Caco-2 (cell line): ENCODE measurements at regions not wholly inside any gene's neighbourhood (a gene's known extent, or its start where the extent isn't known, plus 50 kb on each side); places are given as distances from the start of the nearest gene placed in this dataset.

Experiments
- BruUV-seq: library from RNA; stranded (reverse); fragments of 400-500 nt; replicated peaks from 2 replicates; lab custom pipeline; 2021; lab: Mats Ljungman, UMichigan
- CTCF ChIA-PET: fragments of 300-600 bp; sonication (Branson Sonifier 250); formaldehyde crosslinking; loops from one replicate; lab custom pipeline; 2022; ENCODE audit warnings: antibody characterized with exemption; lab: Charles Lee
- POLR2A ChIA-PET: fragments of 300-600 bp; sonication (Branson Sonifier 250); formaldehyde crosslinking; loops from one replicate; lab custom pipeline; 2022; ENCODE audit warnings: antibody characterized with exemption; lab: Charles Lee
- DNase-seq, 2 experiments: peaks; one replicate each; pipeline versions ENCODE4 v3.0.0 to v3.0.0-alpha.2; 2020 to 2022
- H3K27me3 ChIP-seq: replicated peaks from 2 replicates; pipeline ENCODE4 v1.6.0; 2011; ENCODE audit warnings: low read length; ENCODE audit not compliant: control insufficient read depth, insufficient read depth
- H3K36me3 ChIP-seq: 2 replicates; pipeline ENCODE4 v1.5.1; 2011; ENCODE audit warnings: low read length; ENCODE audit not compliant: control insufficient read depth, insufficient read depth
- H3K4me1 ChIP-seq: fragments of 250-450 bp; sonication (Bioruptor Pico); 2 replicates; pipeline ENCODE4 v1.5.1; 2020; ENCODE audit warnings: mild to moderate bottlenecking
- H3K4me3 ChIP-seq: 2 replicates; pipeline ENCODE4 v1.5.1; 2011; ENCODE audit warnings: low read depth, mild to moderate bottlenecking, control low read depth, low read length
- H3K9me3 ChIP-seq: fragments of 250-450 bp; sonication (Bioruptor Pico); 2 replicates; pipeline ENCODE4 v1.5.1; 2020; ENCODE audit warnings: mild to moderate bottlenecking, moderate library complexity
- H3K27ac Mint-ChIP-seq: one replicate; pipeline ENCODE4 v1.8.0; 2022; ENCODE audit warnings: mixed read lengths; ENCODE audit not compliant: unreplicated experiment
- H3K27me3 Mint-ChIP-seq: one replicate; pipeline ENCODE4 v1.8.0; 2022; ENCODE audit warnings: mixed read lengths; ENCODE audit not compliant: insufficient read depth, unreplicated experiment
- H3K36me3 Mint-ChIP-seq: one replicate; pipeline ENCODE4 v1.8.0; 2022; ENCODE audit warnings: mild to moderate bottlenecking, mixed read lengths; ENCODE audit not compliant: insufficient read depth, unreplicated experiment
- H3K4me1 Mint-ChIP-seq: one replicate; pipeline ENCODE4 v1.8.0; 2022; ENCODE audit warnings: low read depth, mixed read lengths; ENCODE audit not compliant: unreplicated experiment
- H3K4me3 Mint-ChIP-seq: one replicate; pipeline ENCODE4 v1.8.0; 2022; ENCODE audit warnings: mild to moderate bottlenecking, moderate library complexity, mixed read lengths; ENCODE audit not compliant: unreplicated experiment
- H3K9me3 Mint-ChIP-seq: one replicate; pipeline ENCODE4 v1.8.0; 2022; ENCODE audit warnings: mixed read lengths; ENCODE audit not compliant: unreplicated experiment
- intact Hi-C: fragments of 100-400 bp; cut with micrococcal nuclease; formaldehyde crosslinking; loops from one replicate; pipeline ENCODE4 v1.10.0; 2022; ENCODE audit not compliant: unreplicated experiment
- TF ChIP-seq, protein P1 (sequence below), 2 experiments: fragments of 200-600 bp in 1 of 2; IDR thresholded peaks; 1 replicate in 1 of 2; 2 replicates in 1 of 2; pipeline versions ENCODE4 v1.5.1 to v1.8.0; 2011 to 2022; ENCODE audit warnings: antibody characterized with exemption in 1 of 2, control low read depth in 1 of 2, inconsistent platforms in 1 of 2, low read depth in 1 of 2, low read length in 1 of 2, mild to moderate bottlenecking in 1 of 2, moderate library complexity in 1 of 2; ENCODE audit not compliant: insufficient read depth in 1 of 2, severe bottlenecking in 1 of 2, unreplicated experiment in 1 of 2

DNA sequence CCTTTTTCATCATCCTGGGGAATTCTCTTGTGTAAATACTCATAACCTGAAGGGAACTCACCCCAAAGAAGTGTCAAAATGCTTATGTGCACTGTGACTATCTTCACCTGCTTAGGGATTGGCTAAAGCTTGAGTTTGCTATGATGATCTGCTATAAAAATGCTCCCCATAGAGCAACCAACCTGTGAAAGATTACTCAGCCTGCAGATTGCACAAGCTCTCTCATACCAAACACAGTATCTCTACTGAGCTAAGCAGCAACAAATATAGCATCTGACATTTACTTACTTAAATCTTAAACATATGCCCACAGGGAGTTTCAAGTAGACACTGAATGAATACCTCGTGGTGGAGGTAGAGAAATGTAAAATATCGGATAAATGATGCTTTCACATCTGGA, 725.8 kb downstream of the MRPL39 start:
- H3K36me3 Mint-ChIP-seq: no peaks in the 10 kb centered on the region
- no TSS peak for BruUV-seq
- no peaks in the 10 kb centered on the region for H3K9me3 ChIP-seq
- H3K4me3 ChIP-seq: no peak overlapping the region
- no peak overlapping the region for H3K4me3 Mint-ChIP-seq
- no peaks in the 10 kb centered on the region for H3K36me3 ChIP-seq
- no peak overlapping the region for H3K27ac Mint-ChIP-seq
- no peak for DNase-seq
- H3K4me1 Mint-ChIP-seq: no peaks in the 10 kb centered on the region
- ChIA-PET POLR2A (no interaction called here), CTCF (no interaction called here)
- H3K9me3 Mint-ChIP-seq: no peaks in the 10 kb centered on the region
- H3K27me3 Mint-ChIP-seq: no peaks in the 10 kb centered on the region
- TF ChIP-seq, protein P1, sequence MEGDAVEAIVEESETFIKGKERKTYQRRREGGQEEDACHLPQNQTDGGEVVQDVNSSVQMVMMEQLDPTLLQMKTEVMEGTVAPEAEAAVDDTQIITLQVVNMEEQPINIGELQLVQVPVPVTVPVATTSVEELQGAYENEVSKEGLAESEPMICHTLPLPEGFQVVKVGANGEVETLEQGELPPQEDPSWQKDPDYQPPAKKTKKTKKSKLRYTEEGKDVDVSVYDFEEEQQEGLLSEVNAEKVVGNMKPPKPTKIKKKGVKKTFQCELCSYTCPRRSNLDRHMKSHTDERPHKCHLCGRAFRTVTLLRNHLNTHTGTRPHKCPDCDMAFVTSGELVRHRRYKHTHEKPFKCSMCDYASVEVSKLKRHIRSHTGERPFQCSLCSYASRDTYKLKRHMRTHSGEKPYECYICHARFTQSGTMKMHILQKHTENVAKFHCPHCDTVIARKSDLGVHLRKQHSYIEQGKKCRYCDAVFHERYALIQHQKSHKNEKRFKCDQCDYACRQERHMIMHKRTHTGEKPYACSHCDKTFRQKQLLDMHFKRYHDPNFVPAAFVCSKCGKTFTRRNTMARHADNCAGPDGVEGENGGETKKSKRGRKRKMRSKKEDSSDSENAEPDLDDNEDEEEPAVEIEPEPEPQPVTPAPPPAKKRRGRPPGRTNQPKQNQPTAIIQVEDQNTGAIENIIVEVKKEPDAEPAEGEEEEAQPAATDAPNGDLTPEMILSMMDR (IDR thresholded peaks at IDR 0.05; ENCODE audit: insufficient read depth in 1 of 2, low read depth in 1 of 2, low read length in 1 of 2, severe bottlenecking in 1 of 2, unreplicated experiment in 1 of 2): no peak
- H3K4me1 ChIP-seq: no peaks in the 10 kb centered on the region
- intact Hi-C loops: no loop called here
- no peaks in the 10 kb centered on the region for H3K27me3 ChIP-seq

DNA sequence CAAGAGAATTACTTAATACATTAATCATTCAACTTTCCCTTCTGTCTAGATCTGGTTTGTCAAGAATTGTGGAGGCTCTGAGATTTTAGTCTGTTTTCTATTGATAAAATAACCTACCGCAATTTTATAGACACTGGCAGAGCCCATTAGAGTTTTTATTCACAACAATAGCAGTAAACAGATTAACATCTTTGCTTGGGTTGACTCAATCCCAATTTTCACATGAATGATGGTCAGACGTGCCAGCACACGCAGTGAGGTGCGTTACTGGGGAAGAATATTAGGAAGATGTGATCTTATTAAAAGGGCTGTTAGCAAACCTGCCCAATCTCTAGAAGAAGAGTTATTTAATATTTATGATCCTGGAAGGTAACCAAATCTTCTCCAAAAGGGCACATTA, 736.6 kb downstream of the MRPL39 start:
- Mint-ChIP-seq H3K27ac (no peak overlapping the region), H3K27me3 (no peaks in the 10 kb centered on the region), H3K4me3 (no peak overlapping the region), H3K9me3 (no peaks in the 10 kb centered on the region), H3K36me3 (no peaks in the 10 kb centered on the region), H3K4me1 (no peaks in the 10 kb centered on the region)
- no TSS peak for BruUV-seq
- ChIA-PET CTCF (no interaction called here), POLR2A (no interaction called here)
- H3K9me3 ChIP-seq: no peaks in the 10 kb centered on the region
- H3K36me3 ChIP-seq: no peaks in the 10 kb centered on the region
- no peak for DNase-seq
- no peaks in the 10 kb centered on the region for H3K27me3 ChIP-seq
- TF ChIP-seq, protein P1 (IDR thresholded peaks at IDR 0.05; ENCODE audit: insufficient read depth in 1 of 2, low read depth in 1 of 2, low read length in 1 of 2, severe bottlenecking in 1 of 2, unreplicated experiment in 1 of 2): no peak
- H3K4me1 ChIP-seq: no peaks in the 10 kb centered on the region
- H3K4me3 ChIP-seq: no peak overlapping the region
- intact Hi-C loops: no loop called here

- TF ChIP-seq, protein P1 (IDR thresholded peaks at IDR 0.05; ENCODE audit: insufficient read depth in 1 of 2, low read depth in 1 of 2, low read length in 1 of 2, severe bottlenecking in 1 of 2, unreplicated experiment in 1 of 2): no peak
- Histone ChIP-seq H3K4me1 (no peaks in the 10 kb centered on the region), H3K9me3 (no peaks in the 10 kb centered on the region), H3K36me3 (no peaks in the 10 kb centered on the region), H3K27me3 (no peaks in the 10 kb centered on the region), H3K4me3 (no peak overlapping the region)
- intact Hi-C loops: no loop called here
- ChIA-PET CTCF (no interaction called here), POLR2A (no interaction called here)
- Mint-ChIP-seq H3K27me3 (no peaks in the 10 kb centered on the region), H3K9me3 (no peaks in the 10 kb centered on the region), H3K36me3 (no peaks in the 10 kb centered on the region), H3K27ac (no peak overlapping the region), H3K4me1 (no peaks in the 10 kb centered on the region), H3K4me3 (no peak overlapping the region)
- no peak for DNase-seq
- BruUV-seq: no TSS peak
Measured at GRCh38 chr21:24869862-24870261, 737.4 kb downstream of the MRPL39 start.
